ENCODE measurements at regions not wholly inside any gene's neighbourhood (a gene's known extent, or its start where the extent isn't known, plus 50 kb on each side); places are given as distances from the start of the nearest gene placed in this dataset.
A peak's percentile ranks its signal among the peaks of the same experiment; 100 is the strongest.

- TF ChIP-seq CTCF (IDR thresholded peaks at IDR 0.05; ENCODE audit: low read depth, low read length, missing input control) (no peak), ZBTB33 (IDR thresholded peaks at IDR 0.05) (no peak), TAF1 (conservative IDR thresholded peaks at IDR 0.05) (no peak), MAX (IDR thresholded peaks at IDR 0.05) (no peak), RAD21 (IDR thresholded peaks at IDR 0.05) (no peak), GABPA (IDR thresholded peaks at IDR 0.05 in 1 of 2, conservative IDR thresholded peaks at IDR 0.05 in 1 of 2) (no peak), JUND (IDR thresholded peaks at IDR 0.05) (peak in 1 of 2 donors; percentile 56), SP1 (IDR thresholded peaks at IDR 0.05) (no peak)
These were observed 512.9 kb downstream of the UTRN start for GRCh38 chr6:144797881-144798589.

Measured in liver (tissue), 3 donors.